ENCODE measurements at regions not wholly inside any gene's neighbourhood (a gene's known extent, or its start where the extent isn't known, plus 50 kb on each side); places are given as distances from the start of the nearest gene placed in this dataset.

DNA sequence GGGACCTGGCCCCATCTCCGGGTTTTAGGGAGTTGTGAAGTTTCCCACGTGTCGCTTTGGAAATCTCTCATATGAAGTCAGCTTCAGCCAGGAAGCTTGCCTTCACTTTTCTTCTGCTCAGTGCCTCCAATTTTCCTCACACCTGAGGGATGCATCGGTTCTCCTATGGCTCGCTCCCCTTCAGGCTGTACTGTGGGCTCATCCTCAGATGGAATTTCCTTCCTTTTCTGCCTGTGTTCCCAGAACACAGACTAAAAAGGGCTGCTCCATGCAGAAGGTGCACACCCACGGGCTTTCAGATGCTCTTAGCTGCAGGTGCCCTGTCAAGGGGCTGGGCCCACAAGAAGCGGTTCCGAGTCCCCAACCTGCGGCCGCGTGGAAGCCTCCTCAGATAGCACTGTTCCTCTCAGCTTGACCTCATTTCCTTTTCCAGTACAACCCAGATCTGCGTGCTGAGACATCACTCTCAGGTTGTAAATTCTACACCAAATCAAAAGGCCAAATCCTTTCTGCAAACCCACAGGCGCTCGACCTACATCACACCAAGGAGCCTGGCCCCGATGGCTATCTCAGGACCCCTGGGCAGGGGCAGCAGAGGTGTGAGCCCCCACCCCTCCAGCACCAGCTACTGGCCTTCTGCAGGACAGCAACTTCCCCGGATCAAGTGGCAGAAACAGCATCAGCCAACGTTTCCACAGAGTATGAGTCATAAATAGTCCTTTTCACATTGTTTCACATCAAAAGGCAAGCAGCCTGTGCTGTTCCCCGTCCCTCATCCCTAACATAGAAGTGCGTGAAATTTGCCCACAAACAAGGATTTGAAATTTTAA lies 275.9 kb downstream of the ZNF536 start:
- no peak for DNase-seq

- no peak for DNase-seq
Measured at GRCh38 chr19:30646806-30647205, 274.6 kb downstream of the ZNF536 start.

DNA sequence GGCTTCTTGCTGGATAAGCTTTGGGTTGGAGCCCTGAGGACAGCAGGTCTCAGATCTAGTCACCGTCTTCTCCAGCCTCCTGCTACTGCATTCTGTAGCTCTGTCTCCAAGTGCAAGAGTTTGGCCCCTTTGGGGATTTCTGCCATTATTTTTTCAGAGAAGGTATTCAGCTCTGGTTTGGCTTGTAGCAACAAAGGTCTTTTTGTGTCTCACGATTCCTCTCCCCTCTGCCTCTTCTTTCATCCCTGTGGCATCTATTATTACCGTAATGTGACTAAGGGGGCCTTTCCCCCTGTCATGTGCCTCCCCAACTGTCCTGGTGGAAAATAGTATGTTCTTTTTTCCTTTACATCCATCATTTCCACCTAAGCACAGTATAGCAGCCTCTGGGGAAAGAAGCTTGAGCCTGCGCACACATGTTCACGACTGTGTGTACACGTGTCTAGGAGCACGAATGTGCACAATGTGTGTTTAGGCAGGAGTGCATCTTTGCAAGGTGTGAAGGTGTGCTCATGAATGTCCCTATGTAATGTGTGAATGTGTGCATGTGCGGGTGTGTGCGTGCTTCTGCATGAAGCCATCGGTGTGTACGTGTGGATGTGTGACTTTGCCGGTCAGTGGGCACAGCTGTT lies 273.9 kb downstream of the ZNF536 start:
- DNase-seq, result no peak

DNA sequence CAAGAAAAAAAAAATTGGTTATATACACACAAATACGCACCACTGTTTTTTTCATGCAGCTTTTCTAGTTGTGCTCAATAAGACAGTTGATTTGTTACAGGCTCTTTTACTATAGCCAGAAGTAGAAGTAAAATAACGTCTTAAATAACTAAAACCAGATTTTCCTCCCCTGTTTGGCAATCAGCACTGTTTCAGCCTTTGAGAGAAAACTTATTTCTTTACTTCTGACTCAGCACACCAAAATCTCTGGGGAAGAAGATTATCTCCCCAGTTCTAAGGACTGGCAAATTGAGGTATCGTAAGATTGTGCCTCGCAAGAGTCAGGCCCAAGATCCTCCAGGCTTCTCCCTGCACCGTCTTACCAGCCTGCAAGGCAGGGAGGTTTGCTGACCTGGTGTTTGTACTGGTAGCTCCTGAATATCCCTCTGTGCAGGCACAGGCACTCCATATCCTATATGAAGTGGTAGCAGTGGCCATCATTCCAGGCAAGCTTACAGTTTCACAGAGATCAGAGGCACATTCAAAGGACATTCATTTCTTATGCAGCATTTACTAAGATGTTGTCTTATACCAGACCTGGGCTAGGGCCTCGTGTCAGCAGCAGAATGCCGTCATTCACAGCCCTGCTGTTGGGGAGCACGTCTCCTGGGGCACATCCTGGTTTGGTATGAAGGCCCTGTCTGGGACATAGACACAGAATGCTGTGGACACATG lies 268.2 kb downstream of the ZNF536 start:
- no peak for DNase-seq

GRCh38 chr19:30638889-30639288 lies 266.7 kb downstream of the ZNF536 start:
- no peak for DNase-seq

- DNase-seq, result no peak
Measured at GRCh38 chr19:30637926-30638325, 265.7 kb downstream of the ZNF536 start.

GRCh38 chr19:30634996-30635975 lies 263.1 kb downstream of the ZNF536 start:
- no peak for DNase-seq

DNA sequence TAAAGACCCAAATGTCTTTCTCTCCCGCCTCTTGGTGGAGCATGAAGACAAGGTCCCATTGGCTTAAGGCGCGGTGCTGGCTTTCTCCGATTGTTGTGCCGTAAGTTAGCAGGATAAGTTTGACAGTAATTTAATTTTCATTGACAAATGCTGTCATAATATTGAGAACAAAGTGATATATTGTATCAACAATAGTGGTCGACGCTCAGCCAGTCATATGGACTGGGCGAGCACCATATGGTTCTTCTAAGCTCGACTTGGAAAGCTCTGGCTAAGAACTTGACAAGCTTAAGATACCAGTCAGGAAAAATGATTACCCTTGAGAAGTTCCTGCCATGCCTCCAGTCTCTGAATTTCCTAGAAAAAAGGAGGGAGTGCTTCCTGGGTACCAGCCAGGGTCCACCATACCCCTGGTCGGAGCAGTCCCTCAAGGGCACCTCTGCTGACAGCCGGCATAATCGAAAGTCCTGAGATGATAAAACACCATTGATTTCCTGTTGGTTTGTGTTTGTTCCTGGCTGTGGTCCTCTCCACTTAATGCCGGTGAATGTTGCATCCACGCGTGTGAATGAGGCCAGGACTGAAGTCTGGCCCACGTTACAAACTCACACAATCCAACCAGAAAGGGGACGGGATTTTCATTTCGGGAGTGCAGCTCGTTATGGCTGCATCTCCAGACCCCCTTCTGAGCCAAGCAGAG lies 262.1 kb downstream of the ZNF536 start:
- no peak for DNase-seq

DNA sequence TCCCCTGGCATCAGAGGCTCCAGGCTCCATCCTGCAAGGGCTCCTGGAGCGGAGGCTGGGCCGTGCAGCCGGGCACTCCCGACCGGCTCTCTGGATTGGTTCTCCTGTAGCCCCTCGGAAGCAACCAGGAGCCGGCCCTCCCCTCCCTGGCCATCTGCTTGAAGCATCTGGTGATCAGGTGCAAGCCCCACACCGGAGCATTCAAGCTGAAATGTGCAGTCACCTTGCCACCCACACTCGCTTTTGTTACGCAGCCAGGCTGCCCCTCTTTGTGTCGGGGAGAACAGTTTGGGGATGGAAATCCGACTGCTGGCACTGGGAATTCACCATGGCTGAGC lies 258.8 kb downstream of the ZNF536 start:
- DNase-seq, result no peak

- DNase-seq, result no peak
Measured at GRCh38 chr19:30630289-30631032, 258.3 kb downstream of the ZNF536 start.

- no peak for DNase-seq
Measured at GRCh38 chr19:30629086-30629485, 256.9 kb downstream of the ZNF536 start.

- DNase-seq, result no peak
Measured at GRCh38 chr19:30626626-30626966, 254.4 kb downstream of the ZNF536 start.

DNA sequence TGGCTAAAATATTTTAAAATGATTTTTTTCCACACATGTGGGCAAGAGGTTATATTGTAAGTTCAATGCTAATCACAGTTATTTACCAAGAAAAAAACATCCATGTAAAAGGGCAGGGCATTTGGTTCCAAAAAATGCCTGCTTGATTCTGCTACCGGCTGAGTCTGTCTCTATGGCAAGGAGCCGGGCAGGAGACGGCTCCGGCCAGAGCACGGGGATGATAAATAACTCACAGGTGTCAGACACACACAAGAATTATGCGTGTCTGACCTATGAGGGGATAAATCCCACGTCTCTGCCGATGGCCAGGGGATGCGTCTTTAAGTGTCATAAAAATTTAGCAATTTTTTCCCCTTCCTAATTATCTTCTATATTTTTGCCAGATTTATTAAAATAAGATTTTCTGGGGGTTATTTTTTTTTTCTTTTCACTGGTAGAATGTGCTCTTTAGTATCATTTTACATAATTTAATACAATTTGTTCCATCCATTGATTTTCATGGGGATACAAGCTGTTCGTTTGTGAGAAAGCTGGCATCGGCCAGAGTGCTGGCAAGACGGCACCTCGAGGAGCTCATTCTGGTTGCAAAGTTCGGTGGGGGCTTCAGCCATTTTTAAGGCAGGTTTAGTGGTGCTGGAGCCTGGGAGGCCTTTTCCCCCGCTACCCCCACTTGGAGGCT lies 253.9 kb downstream of the ZNF536 start:
- DNase-seq, result no peak

- no peak for DNase-seq
Measured at GRCh38 chr19:30622276-30622675, 250.1 kb downstream of the ZNF536 start.

DNA sequence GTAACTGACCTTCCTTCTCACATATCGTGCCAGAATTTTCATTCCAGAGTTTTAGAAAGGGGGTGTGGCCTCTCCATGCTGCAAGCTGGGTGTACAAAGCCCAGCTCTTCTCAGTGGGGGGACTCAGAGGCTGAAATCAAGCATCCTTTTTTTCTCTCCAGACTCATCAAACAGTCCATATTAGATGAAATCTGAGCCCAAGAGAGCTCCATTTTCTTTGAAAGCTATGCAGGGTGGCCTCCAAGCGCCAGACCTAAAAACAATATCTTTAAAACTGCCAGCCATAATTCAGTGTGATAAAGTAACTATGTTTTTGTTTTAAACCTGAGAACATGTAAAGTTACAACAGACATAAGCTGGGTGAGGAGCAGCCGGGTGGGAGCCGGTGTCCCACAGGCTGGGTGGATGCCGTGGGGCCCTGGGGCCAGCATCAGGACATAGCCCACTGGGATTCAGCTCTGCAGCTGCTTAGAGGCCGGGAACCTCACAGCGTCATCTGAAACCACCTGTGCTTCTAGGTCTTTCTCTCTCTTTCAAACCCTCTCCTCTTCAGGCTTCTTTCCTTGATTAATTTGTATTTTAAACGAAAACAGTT lies 249.2 kb downstream of the ZNF536 start:
- no peak for DNase-seq

DNA sequence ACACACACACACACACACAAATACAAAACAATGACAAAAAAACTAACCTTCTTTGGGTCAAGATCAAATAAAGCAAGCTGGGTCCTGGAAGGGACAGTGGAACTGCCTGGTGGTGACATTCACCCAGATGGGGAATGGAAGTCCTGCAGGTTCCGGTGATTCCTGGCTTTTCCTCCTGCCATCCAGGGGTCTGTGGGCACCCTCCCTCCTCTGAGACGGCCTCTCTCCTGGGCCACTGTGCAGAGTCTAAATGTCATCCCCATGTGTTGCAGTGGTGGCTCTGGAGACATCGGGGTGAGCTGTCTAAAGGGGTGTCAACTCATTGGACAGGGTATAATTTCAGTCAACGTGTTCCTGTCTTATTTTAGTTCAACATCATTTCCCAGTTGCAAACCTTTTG lies 248.2 kb downstream of the ZNF536 start:
- DNase-seq, result no peak

DNA sequence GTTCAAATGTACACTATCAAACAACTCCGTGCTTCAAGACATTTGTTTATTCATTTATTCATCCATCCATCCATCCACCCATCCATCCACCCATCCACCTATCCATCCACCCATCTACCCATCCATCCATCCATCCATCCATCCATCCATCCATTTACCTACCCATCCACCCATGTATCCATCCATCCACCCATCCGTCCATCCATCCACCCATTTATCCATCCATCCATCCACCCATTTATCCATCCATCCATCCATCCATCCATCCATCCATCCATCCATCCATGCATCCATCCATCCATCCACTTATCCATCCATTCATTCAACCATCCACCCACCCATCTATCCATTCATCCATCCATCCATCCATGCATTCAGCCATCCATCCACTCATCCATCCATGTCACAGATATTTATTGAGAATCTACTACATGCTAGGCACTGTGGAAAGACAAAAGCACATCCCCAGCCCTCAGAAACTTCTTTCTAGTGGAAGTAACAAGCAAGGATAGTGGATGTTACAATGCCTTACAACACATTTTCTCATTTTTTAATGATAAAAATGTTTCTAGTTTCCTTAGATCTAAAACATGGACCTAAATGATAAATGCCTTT lies 237.6 kb downstream of the ZNF536 start:
- no peak for DNase-seq

- DNase-seq, result no peak
Measured at GRCh38 chr19:30608471-30608870, 236.3 kb downstream of the ZNF536 start.

All from stimulated activated CD4-positive, alpha-beta T cell treated with anti-CD3 and anti-CD28 coated beads, Interleukin-15, amount 100 ng/mL, for 24 hours (primary cell).